Body of pancreas (tissue), 4 donors: ENCODE measurements at regions not wholly inside any gene's neighbourhood (a gene's known extent, or its start where the extent isn't known, plus 50 kb on each side); places are given as distances from the start of the nearest gene placed in this dataset.
"Not testable (repeated sequence)": the region's sequence is repeated elsewhere in the genome, so short reads cannot be mapped to it uniquely, and the experiment has no call there.

Source experiments
- ATAC-seq: fragments of 150-250 bp; one replicate; pipeline ENCODE4 v1.9.1; 2016
- DNase-seq, 4 donors: peaks; one replicate each; pipeline ENCODE4 v3.0.0-alpha.2; 2019
- H3K27ac ChIP-seq, 4 donors: fragments of 200-600 bp; sonication (generic); 1 replicate in 3 of 4; 2 replicates in 1 of 4; pipeline versions ENCODE4 v1.5.1 to v1.6.1; 2016 to 2019; ENCODE audit warnings: mild to moderate bottlenecking in 1 of 4, mixed read lengths in 1 of 4, moderate library complexity in 1 of 4
- H3K27me3 ChIP-seq, 2 donors: fragments of 200-600 bp; sonication (generic); one replicate each; pipeline ENCODE4 v1.6.0; 2016; ENCODE audit warnings: mild to moderate bottlenecking in 1 of 2
- H3K36me3 ChIP-seq, 2 donors: fragments of 200-600 bp; sonication (generic); replicated peaks in 1 of 2; 2 replicates each; pipeline ENCODE4 v1.5.1; 2016; ENCODE audit warnings: low read depth in 2 of 2; ENCODE audit not compliant: insufficient read depth in 1 of 2
- H3K4me1 ChIP-seq: fragments of 200-600 bp; sonication (generic); one replicate; pipeline ENCODE4 v1.6.0; 2016
- H3K4me3 ChIP-seq, 2 donors: fragments of 200-600 bp; sonication (generic); 1 replicate in 1 of 2; 2 replicates in 1 of 2; pipeline ENCODE4 v1.5.1; 2016 to 2019
- H3K9me3 ChIP-seq, 3 donors: fragments of 200-600 bp; sonication (generic); 1 replicate in 2 of 3; 2 replicates in 1 of 3; pipeline ENCODE4 v1.5.1; 2016
- CTCF ChIP-seq, 7 experiments: fragments of 450-650 bp in 4 of 7; fragments of 200-600 bp in 3 of 7; sonication (generic) in 3 of 7; IDR thresholded peaks; one replicate each; pipeline ENCODE4 v1.5.1; 2016 to 2019; ENCODE audit warnings: antibody characterized with exemption in 7 of 7
- POLR2A ChIP-seq, 3 donors: fragments of 450-650 bp; IDR thresholded peaks; one replicate each; pipeline ENCODE4 v1.6.1; 2016; ENCODE audit warnings: antibody characterized with exemption in 3 of 3, mild to moderate bottlenecking in 2 of 3
- WGBS, 2 donors: methylation state at CpG; one replicate each; pipeline ENCODE4 v1.1.5; 2017; 5-methylcytosine and 5-hydroxymethylcytosine counted together
- intact Hi-C: fragments of 100-400 bp; cut with DNase I; formaldehyde crosslinking; loops from one replicate; pipeline ENCODE4 v1.15.1; 2023

GRCh38 chr13:69028936-69029335 lies 1078.7 kb upstream of the ATXN8OS start:
- Histone ChIP-seq H3K27ac (no peak overlapping the region), H3K27me3 (no peaks in the 10 kb centered on the region), H3K9me3 (no peaks in the 10 kb centered on the region), H3K36me3 (no peaks in the 10 kb centered on the region), H3K4me3 (no peak overlapping the region), H3K4me1 (no peaks in the 10 kb centered on the region)
- TF ChIP-seq CTCF (IDR thresholded peaks at IDR 0.05) (no peak), POLR2A (IDR thresholded peaks at IDR 0.05) (no peak)
- intact Hi-C loops = no loop called here
- ATAC-seq (no peak), DNase-seq (no peak)

GRCh38 chr13:69020120-69020519 lies 1087.5 kb upstream of the ATXN8OS start:
- ATAC-seq (no peak), DNase-seq (no peak)
- H3K9me3 ChIP-seq = no peaks in the 10 kb centered on the region
- no peak overlapping the region for H3K4me3 ChIP-seq
- H3K4me1 ChIP-seq = no peaks in the 10 kb centered on the region
- no peak overlapping the region for H3K27ac ChIP-seq
- intact Hi-C loops = no loop called here
- TF ChIP-seq CTCF (IDR thresholded peaks at IDR 0.05) (no peak), POLR2A (IDR thresholded peaks at IDR 0.05) (no peak)
- no peaks in the 10 kb centered on the region for H3K36me3 ChIP-seq
- H3K27me3 ChIP-seq = no peaks in the 10 kb centered on the region

GRCh38 chr13:69018173-69018572 lies 1089.5 kb upstream of the ATXN8OS start:
- DNase-seq, H3K27me3 ChIP-seq, H3K27ac ChIP-seq, H3K4me3 ChIP-seq, H3K36me3 ChIP-seq, ATAC-seq, H3K9me3 ChIP-seq, intact Hi-C loops, H3K4me1 ChIP-seq: not testable (repeated sequence)
- WGBS, 2 donors = 55 to 64% methylated on average over 9 of the region's 9 CpGs

GRCh38 chr13:69010789-69011188 lies 1096.8 kb upstream of the ATXN8OS start:
- peaks cover 0 to 3% (median 0%) of the 10 kb centered on the region in 3 donors for H3K9me3 ChIP-seq
- 74 to 80% methylated on average over 3 of the region's 3 CpGs for WGBS, 2 donors
- no peaks in the 10 kb centered on the region for H3K4me1 ChIP-seq
- H3K4me3 ChIP-seq = no peak overlapping the region
- H3K27ac ChIP-seq = no peak overlapping the region
- no peaks in the 10 kb centered on the region for H3K27me3 ChIP-seq
- intact Hi-C loops = no loop called here
- no peak for DNase-seq
- no peak for TF ChIP-seq CTCF (IDR thresholded peaks at IDR 0.05)
- no peak for TF ChIP-seq POLR2A (IDR thresholded peaks at IDR 0.05)
- ATAC-seq = no peak
- no peaks in the 10 kb centered on the region for H3K36me3 ChIP-seq

GRCh38 chr13:69008499-69008898 lies 1099.1 kb upstream of the ATXN8OS start:
- Histone ChIP-seq H3K9me3 (no peaks in the 10 kb centered on the region), H3K27me3 (no peaks in the 10 kb centered on the region), H3K36me3 (no peaks in the 10 kb centered on the region), H3K4me1 (no peaks in the 10 kb centered on the region), H3K27ac (no peak overlapping the region), H3K4me3 (no peak overlapping the region)
- 65 to 67% methylated on average over 5 of the region's 5 CpGs for WGBS, 2 donors
- DNase-seq (no peak), ATAC-seq (no peak)
- intact Hi-C loops = no loop called here
- TF ChIP-seq POLR2A (IDR thresholded peaks at IDR 0.05) (no peak), CTCF (IDR thresholded peaks at IDR 0.05) (no peak)
